Effector CD8-positive, alpha-beta T cell (primary cell): ENCODE measurements at regions not wholly inside any gene's neighbourhood (a gene's known extent, or its start where the extent isn't known, plus 50 kb on each side); places are given as distances from the start of the nearest gene placed in this dataset.
"Not testable (repeated sequence)": the region's sequence is repeated elsewhere in the genome, so short reads cannot be mapped to it uniquely, and the experiment has no call there.

Experiments used
- DNase-seq: peaks from one replicate; lab custom pipeline; 2025; lab: John Stamatoyannopoulos, UW

- no peak for DNase-seq
Observed at GRCh38 chr14:30260833-30261607, 297.9 kb upstream of the G2E3 start.

GRCh38 chr14:30264161-30264560 is 294.8 kb upstream of the G2E3 start:
- DNase-seq, result no peak

GRCh38 chr14:30266290-30266689 is 292.7 kb upstream of the G2E3 start:
- DNase-seq, result no peak

- no peak for DNase-seq
Observed at GRCh38 chr14:30267141-30267540, 291.8 kb upstream of the G2E3 start.

GRCh38 chr14:30270200-30271161 is 288.5 kb upstream of the G2E3 start:
- no peak for DNase-seq

GRCh38 chr14:30271811-30272323 is 287.1 kb upstream of the G2E3 start:
- no peak for DNase-seq

- no peak for DNase-seq
Observed at GRCh38 chr14:30272848-30273832, 285.8 kb upstream of the G2E3 start.

GRCh38 chr14:30275604-30276003 is 283.4 kb upstream of the G2E3 start:
- no peak for DNase-seq

GRCh38 chr14:30277268-30277667 is 281.7 kb upstream of the G2E3 start:
- no peak for DNase-seq

GRCh38 chr14:30278856-30279255 is 280.1 kb upstream of the G2E3 start:
- DNase-seq, result not testable (repeated sequence)

GRCh38 chr14:30283822-30284446 is 275.0 kb upstream of the G2E3 start:
- no peak for DNase-seq

GRCh38 chr14:30284808-30285207 is 274.1 kb upstream of the G2E3 start:
- no peak for DNase-seq

GRCh38 chr14:30287579-30288445 is 271.1 kb upstream of the G2E3 start:
- no peak for DNase-seq

- no peak for DNase-seq
Observed at GRCh38 chr14:30290001-30290400, 269.0 kb upstream of the G2E3 start.

GRCh38 chr14:30291216-30291615 is 267.7 kb upstream of the G2E3 start:
- no peak for DNase-seq

GRCh38 chr14:30292541-30292940 is 266.4 kb upstream of the G2E3 start:
- DNase-seq, result no peak

- DNase-seq, result no peak
Observed at GRCh38 chr14:30295980-30296379, 263.0 kb upstream of the G2E3 start.

- DNase-seq, result no peak
Observed at GRCh38 chr14:30296931-30297405, 262.0 kb upstream of the G2E3 start.

GRCh38 chr14:30297876-30298795 is 260.8 kb upstream of the G2E3 start:
- no peak for DNase-seq
